CD4-positive, alpha-beta T cell treated with Interleukin-2 at 100 ng/mL for 4 hours (primary cell): ENCODE measurements at regions not wholly inside any gene's neighbourhood (a gene's known extent, or its start where the extent isn't known, plus 50 kb on each side); places are given as distances from the start of the nearest gene placed in this dataset.
"Not testable (repeated sequence)": the region's sequence is repeated elsewhere in the genome, so short reads cannot be mapped to it uniquely, and the experiment has no call there.

ENCODE experiments used
- DNase-seq: peaks from one replicate; pipeline ENCODE4 v3.0.0-alpha.2; 2020; ENCODE audit warnings: low spot score

- no peak for DNase-seq
Measured at GRCh38 chr11:71153005-71153390, 99.4 kb downstream of the SHANK2 start.

- DNase-seq, result not testable (repeated sequence)
Measured at GRCh38 chr11:71152312-71153004, 99.9 kb downstream of the SHANK2 start.

- no peak for DNase-seq
Measured at GRCh38 chr11:71151561-71151960, 100.8 kb downstream of the SHANK2 start.

GRCh38 chr11:71150859-71151258, 101.5 kb downstream of the SHANK2 start:
- DNase-seq, result no peak

GRCh38 chr11:71148716-71149115, 103.7 kb downstream of the SHANK2 start:
- DNase-seq, result no peak

GRCh38 chr11:71147331-71147730, 105.0 kb downstream of the SHANK2 start:
- no peak for DNase-seq

GRCh38 chr11:71146846-71147245, 105.5 kb downstream of the SHANK2 start:
- DNase-seq, result no peak

GRCh38 chr11:71145988-71146824, 106.2 kb downstream of the SHANK2 start:
- DNase-seq, result no peak

- DNase-seq, result no peak
Measured at GRCh38 chr11:71145368-71145767, 107.0 kb downstream of the SHANK2 start.

- DNase-seq, result no peak
Measured at GRCh38 chr11:71144736-71145135, 107.6 kb downstream of the SHANK2 start.

- DNase-seq, result no peak
Measured at GRCh38 chr11:71144010-71144409, 108.4 kb downstream of the SHANK2 start.

- no peak for DNase-seq
Measured at GRCh38 chr11:71140206-71140919, 112.0 kb downstream of the SHANK2 start.

- DNase-seq, result no peak
Measured at GRCh38 chr11:71139516-71140205, 112.7 kb downstream of the SHANK2 start.

- DNase-seq, result no peak
Measured at GRCh38 chr11:71138737-71139425, 113.5 kb downstream of the SHANK2 start.

GRCh38 chr11:71137376-71137775, 115.0 kb downstream of the SHANK2 start:
- no peak for DNase-seq

GRCh38 chr11:71136095-71136845, 116.1 kb downstream of the SHANK2 start:
- DNase-seq, result no peak

- no peak for DNase-seq
Measured at GRCh38 chr11:71135112-71135511, 117.3 kb downstream of the SHANK2 start.

GRCh38 chr11:71133946-71134345, 118.4 kb downstream of the SHANK2 start:
- DNase-seq, result no peak

GRCh38 chr11:71131861-71132260, 120.5 kb downstream of the SHANK2 start:
- no peak for DNase-seq

- no peak for DNase-seq
Measured at GRCh38 chr11:71130106-71130505, 122.3 kb downstream of the SHANK2 start.

- no peak for DNase-seq
Measured at GRCh38 chr11:71129624-71130023, 122.8 kb downstream of the SHANK2 start.
